GM12873 (cell line): ENCODE measurements at regions not wholly inside any gene's neighbourhood (a gene's known extent, or its start where the extent isn't known, plus 50 kb on each side); places are given as distances from the start of the nearest gene placed in this dataset.

Experiments
- TF ChIP-seq, protein P1 (sequence below): IDR thresholded peaks from 2 replicates; pipeline ENCODE4 v1.5.1; 2012; ENCODE audit warnings: low read depth, mild to moderate bottlenecking, moderate library complexity, low read length, control low read depth; ENCODE audit not compliant: insufficient read depth; ENCODE audit errors: missing control alignments

DNA sequence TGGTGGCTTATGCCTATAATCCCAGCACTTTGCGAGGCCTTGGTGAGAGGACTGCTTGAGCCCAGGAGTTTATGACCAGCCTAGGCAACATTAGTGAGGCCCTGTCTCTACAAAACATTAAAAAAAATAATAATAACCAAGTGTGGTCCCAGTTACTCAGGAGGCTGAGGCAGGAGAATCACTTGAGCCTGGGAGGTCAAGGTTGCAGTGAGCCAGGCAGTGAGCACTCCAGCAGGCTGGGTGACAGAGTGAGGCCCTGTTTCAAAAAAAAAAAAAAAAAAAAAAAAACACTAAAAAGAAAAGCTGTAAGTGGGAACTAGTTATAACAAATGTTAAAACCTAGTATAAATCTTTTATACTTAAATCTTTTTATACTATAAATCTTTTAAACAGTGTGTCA is 146.2 kb upstream of the ITGA4 start:
- TF ChIP-seq, protein P1, sequence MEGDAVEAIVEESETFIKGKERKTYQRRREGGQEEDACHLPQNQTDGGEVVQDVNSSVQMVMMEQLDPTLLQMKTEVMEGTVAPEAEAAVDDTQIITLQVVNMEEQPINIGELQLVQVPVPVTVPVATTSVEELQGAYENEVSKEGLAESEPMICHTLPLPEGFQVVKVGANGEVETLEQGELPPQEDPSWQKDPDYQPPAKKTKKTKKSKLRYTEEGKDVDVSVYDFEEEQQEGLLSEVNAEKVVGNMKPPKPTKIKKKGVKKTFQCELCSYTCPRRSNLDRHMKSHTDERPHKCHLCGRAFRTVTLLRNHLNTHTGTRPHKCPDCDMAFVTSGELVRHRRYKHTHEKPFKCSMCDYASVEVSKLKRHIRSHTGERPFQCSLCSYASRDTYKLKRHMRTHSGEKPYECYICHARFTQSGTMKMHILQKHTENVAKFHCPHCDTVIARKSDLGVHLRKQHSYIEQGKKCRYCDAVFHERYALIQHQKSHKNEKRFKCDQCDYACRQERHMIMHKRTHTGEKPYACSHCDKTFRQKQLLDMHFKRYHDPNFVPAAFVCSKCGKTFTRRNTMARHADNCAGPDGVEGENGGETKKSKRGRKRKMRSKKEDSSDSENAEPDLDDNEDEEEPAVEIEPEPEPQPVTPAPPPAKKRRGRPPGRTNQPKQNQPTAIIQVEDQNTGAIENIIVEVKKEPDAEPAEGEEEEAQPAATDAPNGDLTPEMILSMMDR, result no peak

DNA sequence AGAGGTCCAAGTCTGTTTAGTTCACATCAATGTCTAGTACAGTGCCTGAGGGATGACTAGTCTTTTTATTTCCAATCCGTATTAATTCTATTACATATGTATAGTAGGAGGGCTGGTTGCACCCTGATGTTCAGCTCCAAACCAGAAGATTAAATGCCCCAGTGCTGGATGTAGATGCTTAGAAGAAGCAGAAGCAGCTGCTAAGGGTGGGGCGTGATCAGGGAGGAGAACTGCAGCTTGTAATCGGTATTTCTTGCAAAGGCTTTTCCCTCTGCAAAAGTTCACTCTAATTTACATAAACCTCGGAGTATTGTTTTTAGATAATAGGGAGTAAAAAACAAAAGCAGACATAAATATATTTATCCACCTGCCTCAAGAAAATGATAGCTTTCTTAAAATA is 145.3 kb upstream of the ITGA4 start:
- TF ChIP-seq, protein P1, result no peak

DNA sequence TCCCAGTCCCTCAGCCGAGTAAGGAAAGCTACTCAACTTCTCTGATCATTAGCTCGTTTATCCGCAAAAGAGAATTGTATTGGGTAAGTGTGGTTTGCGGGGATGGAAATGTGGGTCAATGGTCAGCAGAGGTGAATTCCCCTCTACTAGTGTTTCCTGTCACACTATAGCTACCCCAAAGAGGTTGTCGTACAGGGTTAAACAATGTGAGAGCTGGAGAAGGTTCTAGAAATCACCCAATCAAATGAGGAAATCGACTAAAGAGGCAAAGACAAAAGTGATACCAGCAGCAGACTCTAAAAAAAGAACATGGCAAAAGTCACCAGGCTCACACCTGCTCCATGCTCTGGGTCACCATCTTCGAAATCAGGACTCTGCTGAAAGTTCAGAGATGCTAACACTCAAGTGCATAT is 144.7 kb upstream of the ITGA4 start:
- TF ChIP-seq, protein P1, result no peak

DNA sequence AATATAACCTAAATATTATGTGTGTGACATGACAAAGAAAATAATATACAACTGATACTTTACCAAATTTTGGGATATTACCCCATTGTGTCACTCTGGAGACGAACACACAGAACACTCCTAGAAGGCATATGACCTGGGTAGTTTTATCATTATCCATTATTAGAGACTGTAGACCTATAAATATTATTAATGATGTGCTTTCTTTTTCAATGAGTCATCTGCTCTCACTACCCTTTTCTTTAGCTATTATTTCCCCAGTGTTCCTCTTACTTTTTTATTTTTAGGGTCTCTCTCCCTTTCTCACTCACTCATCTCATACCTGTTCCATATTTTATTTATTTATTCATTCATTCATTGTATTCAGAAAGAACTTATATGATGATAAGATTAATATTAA is 143.3 kb upstream of the ITGA4 start:
- TF ChIP-seq, protein P1, result no peak

DNA sequence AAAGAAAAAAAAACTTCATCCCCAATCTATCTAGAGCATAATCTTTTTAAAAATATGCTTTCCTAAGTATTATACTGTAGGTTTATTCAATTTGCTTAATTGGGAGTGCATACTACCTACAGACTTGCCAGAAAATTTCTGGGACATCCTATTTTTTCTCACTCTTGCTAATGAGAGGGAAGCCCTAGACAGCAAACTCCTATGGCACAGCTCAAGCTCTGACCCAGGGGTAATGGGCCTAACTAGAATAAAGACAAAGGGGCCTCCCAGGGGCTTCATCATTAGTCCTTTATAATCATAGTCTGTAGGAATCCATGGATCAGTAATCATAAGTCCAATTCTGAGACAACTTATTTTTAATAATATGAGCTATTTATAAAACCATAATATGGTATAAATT is 142.6 kb upstream of the ITGA4 start:
- TF ChIP-seq, protein P1, result no peak

DNA sequence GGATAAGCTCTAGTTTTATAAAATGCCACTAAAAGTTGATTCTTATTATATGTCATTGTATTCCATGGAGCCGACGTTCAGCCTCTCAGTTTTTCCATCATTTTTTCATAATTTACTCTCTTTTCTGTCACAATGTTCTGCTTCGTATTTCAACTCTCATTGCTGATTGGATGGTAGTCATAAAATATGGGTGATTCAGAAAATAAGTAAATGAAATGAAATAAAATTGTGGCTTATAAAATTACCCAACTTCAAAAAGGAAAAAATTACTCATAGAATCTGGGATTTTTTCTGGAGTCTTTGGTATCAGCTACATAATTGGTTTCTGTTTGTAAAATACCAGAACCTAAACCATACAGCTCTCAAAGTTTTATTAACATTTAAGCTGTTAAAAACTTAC is 139.7 kb upstream of the ITGA4 start:
- TF ChIP-seq, protein P1, result no peak

DNA sequence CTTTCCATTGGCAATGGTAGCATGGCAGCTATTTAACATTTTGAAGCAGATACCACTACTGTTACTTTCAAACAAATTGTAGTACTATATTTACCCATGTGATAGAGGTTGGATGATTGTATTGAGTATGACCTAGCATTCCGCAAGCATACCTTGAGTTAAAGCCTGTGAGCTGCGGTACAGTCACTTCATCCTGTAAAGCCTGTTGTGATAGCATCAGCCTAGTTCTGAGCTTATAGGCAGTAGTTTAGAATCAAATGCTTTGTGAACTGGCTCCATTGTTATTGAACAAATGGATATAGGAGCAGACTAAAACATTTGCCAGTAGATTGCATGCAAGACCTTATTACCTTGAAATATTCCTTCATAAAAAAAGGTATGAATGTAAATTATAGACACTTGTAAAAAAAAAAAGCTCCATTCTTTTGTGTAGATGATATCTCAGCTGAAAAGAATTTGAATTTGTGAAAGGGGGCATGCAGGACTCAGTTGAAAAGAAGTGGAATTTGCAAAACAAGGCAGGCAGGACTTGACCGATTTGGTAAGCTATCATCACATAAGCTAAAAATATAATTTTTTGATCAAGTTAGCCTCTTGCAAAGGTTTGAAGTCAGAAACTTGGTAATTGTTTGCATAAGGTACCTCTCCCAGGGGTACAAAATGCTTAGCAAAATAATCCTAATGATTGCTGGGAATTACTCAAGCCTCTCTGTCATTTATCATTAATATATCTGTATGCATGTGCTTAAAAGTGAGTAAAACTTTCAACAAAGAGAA is 138.5 kb upstream of the ITGA4 start:
- TF ChIP-seq, protein P1, result no peak

DNA sequence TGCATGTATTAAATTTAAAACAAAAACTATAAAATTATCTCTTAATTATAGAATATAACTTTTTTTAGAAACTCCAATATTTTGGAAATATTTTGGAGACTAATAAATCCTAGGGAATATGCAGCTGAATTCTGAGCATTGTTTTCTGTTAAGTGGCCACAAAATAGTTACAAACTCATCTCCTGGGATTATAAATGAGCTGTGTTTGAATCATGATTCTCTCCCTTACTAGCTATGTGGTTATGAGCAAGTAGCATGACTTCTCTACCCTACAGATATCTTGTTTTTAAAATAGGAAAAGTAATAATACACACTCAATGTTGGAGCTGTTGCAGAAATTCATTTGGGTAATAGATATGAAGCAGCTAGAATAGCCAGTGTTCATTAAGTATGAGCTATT is 137.9 kb upstream of the ITGA4 start:
- TF ChIP-seq, protein P1, result no peak
